ENCODE measurements at regions not wholly inside any gene's neighbourhood (a gene's known extent, or its start where the extent isn't known, plus 50 kb on each side); places are given as distances from the start of the nearest gene placed in this dataset.

GRCh38 chr6:126206504-126207246 lies 133.2 kb upstream of the CENPW start:
- TF ChIP-seq CTCF (IDR thresholded peaks at IDR 0.05; ENCODE audit: low read length) (no peak), EZH2 (IDR thresholded peaks at IDR 0.05; ENCODE audit: borderline replicate concordance, low read length) (no peak)

Data from OCI-LY1 (cell line).